ENCODE measurements at regions not wholly inside any gene's neighbourhood (a gene's known extent, or its start where the extent isn't known, plus 50 kb on each side); places are given as distances from the start of the nearest gene placed in this dataset.

DNA sequence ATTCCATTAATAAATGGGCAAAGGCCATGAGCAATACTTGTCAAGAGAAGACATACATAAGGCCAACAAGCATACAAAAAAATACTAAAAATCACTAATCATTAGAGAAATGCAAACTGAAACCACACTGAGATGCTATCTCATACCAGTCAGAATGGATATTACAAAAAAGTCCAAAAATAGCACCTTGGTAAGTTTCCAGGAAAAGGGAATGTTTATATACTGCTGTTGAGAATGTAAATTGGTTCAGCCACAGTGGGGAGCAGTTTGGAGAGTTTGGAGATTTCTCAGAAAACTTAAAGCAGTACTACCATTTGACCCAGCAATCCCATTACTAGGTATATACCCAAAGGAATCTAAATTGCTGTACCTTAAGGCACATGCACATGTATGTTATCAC is 467.7 kb downstream of the CDH11 start:
- no peak for DNase-seq (ENCODE audit: low spot score)

DNA sequence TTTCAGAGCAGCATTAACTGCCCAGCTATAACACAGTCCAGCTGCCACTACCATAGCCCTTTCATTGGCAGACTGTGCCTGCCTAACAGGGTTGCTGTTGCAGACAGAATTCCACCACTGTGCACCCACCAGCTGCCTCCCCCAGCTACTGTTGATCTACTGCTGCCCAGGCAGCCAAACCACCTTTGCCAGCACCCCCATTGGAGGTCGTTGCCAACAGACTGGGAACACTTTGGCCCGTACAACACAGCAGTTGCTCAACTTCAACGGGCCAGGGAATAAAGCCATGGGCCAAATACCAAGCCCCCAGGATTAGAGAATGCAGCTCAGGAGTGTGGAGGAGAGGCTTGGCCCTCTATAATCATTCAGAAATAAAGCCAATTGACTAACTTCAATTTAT is 473.6 kb downstream of the CDH11 start:
- no peak for DNase-seq (ENCODE audit: low spot score)

GRCh38 chr16:64641343-64641742 is 480.5 kb downstream of the CDH11 start:
- DNase-seq (ENCODE audit: low spot score) = no peak

GRCh38 chr16:64638766-64639165 is 483.1 kb downstream of the CDH11 start:
- no peak for DNase-seq (ENCODE audit: low spot score)

- DNase-seq (ENCODE audit: low spot score) = no peak
Observed at GRCh38 chr16:64629622-64630021, 492.2 kb downstream of the CDH11 start.

- peak; percentile 28 for DNase-seq (ENCODE audit: low spot score)
Observed at GRCh38 chr16:64627781-64628180, 494.1 kb downstream of the CDH11 start.

GRCh38 chr16:64627288-64627687 is 494.6 kb downstream of the CDH11 start:
- DNase-seq (ENCODE audit: low spot score) = no peak

DNA sequence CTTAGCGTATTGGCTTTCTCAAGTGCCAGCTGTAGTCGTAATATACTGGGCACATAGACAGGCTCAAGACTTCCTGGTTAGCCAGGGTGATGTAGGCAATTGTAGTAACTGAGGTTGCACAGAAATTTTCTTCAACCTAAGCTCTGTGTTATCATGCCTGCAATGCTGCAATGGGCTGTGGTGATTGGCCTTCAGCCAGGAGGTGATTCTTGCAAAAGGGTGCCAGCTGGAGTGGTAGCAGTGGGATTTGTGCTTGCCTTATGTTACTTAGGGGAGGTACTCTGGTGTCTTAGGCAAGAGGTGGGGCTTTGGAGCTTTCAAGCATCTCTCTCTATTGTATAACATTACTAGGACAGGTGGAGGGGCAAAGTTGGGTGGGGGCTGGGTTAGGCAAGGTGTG is 495.1 kb downstream of the CDH11 start:
- DNase-seq (ENCODE audit: low spot score) = no peak

DNA sequence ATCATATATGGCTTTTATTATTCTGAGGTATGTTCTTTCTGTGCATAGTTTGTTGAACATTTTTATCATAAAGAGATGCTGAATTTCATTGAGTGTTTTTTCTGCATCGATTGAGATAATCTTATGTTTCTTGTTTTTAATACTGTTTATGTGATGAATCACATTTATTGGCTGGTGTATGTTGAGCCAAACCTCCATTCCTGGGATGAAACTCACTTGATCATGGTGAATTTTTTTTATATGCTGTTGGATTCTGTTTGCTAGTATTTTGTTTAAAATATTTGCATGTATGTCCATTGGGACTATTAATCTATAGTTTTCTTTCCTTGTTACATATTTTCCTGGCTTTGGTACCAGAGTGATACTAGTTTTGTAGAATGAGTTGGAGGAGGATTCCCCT is 500.2 kb downstream of the CDH11 start:
- no peak for DNase-seq (ENCODE audit: low spot score)

DNA sequence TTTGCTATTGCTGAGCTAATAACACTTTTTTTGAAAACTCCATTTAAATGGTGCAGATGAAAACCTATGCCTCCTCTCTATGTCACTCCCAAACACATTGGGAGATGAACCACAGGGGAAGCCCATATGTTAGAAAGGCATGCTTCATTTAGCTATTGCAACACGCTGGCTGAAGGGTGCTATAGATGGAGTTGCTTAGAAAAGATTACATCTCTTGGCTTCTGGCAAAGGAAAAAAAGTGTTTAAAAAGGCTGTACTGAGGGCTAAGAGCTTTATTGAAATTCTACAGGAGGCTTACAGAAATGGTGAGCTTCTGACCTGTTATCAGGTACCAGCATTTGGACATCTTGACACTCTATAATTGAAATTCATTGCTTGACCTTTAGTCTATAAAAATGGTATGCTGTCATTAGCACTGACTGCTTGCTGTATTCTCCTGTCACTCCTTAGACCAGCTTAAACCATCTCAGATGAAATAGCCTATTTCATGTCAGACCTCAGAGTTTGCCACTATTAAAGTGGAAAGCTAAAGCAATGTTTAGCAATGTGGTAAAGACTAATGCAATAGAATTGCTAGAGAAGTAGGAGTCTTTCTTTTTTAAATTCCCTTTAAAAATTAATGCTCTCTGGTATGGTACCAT is 503.9 kb downstream of the CDH11 start:
- DNase-seq (ENCODE audit: low spot score) = no peak

DNA sequence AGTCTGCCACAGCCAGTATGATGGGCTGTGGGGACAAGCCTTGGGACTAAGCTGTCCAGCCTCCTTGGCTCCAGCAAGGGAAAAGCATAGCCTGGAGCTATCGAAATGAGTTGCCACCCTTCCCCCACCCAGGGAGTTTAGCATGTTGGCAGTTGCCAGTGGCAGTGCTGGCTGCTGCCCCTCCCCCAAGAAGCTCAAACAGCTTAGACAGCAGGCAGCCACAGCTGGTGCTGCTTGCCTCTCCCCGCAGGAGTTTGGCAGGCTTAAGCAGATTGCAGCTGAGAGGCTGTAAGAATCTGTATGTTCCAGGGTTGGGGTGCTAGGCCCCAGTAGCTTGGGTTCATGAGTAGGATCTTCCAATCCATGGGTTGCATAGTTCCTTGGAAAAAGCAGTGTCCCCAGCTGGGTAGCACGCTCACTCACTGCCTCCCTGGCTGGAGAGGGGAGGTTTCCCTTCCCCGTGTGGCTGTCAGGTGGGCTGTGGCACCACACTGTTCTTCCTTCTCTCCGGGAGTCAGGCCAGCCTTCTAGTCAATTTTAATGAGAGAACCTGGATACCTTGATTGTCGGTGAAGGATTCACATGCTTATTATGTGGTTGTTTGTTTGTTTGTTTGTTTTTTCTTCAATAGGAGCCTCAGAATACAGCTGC is 506.1 kb downstream of the CDH11 start:
- peak; percentile 32 for DNase-seq (ENCODE audit: low spot score)

GRCh38 chr16:64596196-64596595 is 525.7 kb downstream of the CDH11 start:
- DNase-seq (ENCODE audit: low spot score) = no peak

GRCh38 chr16:64590513-64590912 is 531.4 kb downstream of the CDH11 start:
- no peak for DNase-seq (ENCODE audit: low spot score)

DNA sequence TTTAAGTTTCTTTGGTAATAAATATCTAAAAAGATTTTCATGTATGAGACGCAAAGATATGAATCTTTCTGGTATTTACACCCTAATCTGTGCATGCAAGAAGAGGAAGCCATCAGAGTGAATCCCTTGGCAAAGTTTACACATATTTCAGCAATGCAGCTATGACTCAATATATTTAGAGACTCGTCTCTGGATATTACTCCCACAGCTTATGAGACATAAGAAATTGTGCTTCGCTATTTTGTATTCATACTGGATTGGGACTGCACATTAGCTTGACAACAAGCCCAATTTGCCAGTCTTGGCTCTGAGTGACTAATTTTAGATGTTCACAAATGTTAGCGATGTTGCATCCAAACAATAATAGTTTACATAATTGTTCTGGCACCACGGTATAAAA is 532.0 kb downstream of the CDH11 start:
- no peak for DNase-seq (ENCODE audit: low spot score)

DNA sequence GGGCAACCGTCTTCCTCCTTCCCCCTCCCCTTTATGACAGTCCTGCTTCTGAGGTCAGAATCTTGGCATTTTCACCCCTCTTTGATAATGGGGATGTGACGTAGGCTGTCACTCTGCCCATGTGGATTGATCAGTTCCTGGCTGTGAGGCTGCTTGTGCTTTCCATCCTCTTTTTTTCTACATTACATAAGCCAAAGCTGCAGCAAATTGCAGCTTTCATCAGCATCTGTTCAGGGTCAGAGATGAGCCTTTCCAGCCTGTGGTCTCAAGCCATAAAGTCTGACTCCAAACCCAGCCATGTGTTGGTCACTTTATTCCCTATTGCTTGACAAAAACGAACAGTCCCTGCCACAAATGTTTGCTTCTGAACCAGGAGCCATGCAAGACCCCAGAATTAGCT is 535.1 kb downstream of the CDH11 start:
- no peak for DNase-seq (ENCODE audit: low spot score)

DNA sequence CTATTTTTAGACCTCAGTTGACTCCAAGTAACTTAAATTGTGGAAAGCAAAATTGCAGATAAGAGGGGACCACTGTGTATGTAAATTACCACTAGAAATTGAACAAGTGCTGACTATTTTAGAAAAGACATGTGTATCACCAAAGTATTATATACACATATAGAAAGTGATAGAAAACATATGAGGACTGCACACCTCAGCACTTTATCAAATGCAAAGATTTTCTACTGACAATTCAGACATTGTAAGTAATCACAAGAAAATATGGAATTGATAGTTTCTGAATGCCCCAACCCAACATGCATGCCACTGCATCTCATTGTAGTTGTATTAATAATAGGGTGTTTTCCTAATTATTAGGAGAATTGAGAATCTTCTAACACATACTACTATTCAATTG is 536.5 kb downstream of the CDH11 start:
- no peak for DNase-seq (ENCODE audit: low spot score)

GRCh38 chr16:64580558-64580957 is 541.3 kb downstream of the CDH11 start:
- DNase-seq (ENCODE audit: low spot score) = no peak

GRCh38 chr16:64579712-64580111 is 542.2 kb downstream of the CDH11 start:
- DNase-seq (ENCODE audit: low spot score) = no peak

- DNase-seq (ENCODE audit: low spot score) = no peak
Observed at GRCh38 chr16:64545768-64546167, 576.1 kb downstream of the CDH11 start.

DNA sequence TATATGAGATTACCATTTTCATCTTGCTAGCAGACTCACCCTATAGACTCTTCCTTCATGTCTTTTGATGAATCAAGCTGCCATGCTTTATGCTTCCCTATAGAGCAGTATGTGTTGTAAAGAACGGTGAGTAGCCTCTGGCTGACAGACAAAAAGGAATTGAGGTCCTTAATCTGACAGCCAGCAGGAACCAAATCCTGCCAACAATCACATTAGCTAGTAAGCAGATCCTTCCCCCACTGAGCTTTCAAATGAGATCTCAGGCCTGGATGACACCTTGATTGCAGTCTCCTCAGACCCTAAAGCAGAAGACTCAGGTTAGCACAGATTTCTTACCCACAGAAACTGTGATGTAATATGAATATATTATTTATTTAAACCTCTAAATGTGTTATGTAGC is 577.0 kb downstream of the CDH11 start:
- DNase-seq (ENCODE audit: low spot score) = no peak

- no peak for DNase-seq (ENCODE audit: low spot score)
Observed at GRCh38 chr16:64543441-64543840, 578.4 kb downstream of the CDH11 start.

DNA sequence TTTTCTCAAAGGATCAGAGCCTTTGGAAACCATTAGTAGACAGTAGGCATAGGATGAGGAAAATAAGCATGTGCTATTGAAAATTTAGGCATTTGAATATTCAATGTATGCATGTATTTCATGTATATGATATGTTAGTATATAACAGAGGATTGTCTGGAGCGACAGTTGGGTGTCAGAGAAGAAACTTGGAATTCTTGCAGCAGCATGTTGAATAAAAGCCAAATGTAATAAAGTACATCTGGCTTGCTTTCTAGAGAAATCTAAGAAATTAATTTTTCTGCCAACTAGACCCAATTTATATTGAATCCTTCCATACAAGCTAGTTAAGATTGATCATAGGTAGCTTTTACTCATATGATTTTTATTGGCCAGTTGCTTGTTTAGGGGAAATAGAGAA is 578.8 kb downstream of the CDH11 start:
- no peak for DNase-seq (ENCODE audit: low spot score)

DNA sequence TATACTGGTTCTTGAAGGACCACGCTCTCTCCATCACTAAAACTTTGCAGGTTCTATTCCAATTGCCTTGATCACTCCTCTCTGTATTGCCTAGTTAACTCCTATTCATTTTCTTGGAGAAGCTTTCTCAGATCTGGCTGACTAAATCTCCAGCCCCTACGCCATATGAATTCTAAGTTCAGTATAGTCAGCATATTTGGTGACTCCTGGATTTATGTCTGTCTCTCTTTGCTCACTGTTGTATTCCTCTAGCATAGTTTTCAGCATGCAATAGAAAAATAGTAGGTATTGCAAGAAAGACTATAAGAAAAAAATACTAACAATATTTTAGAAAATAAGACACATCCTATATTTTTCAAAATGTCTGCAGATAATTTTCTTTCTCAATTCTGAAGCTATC is 579.7 kb downstream of the CDH11 start:
- DNase-seq (ENCODE audit: low spot score) = no peak

- no peak for DNase-seq (ENCODE audit: low spot score)
Observed at GRCh38 chr16:64541621-64542020, 580.2 kb downstream of the CDH11 start.
